Uterus (tissue), 3 donors: ENCODE measurements at regions not wholly inside any gene's neighbourhood (a gene's known extent, or its start where the extent isn't known, plus 50 kb on each side); places are given as distances from the start of the nearest gene placed in this dataset.

ENCODE experiments used
- DNase-seq, 2 donors: peaks; one replicate each; pipeline ENCODE4 v3.0.0-alpha.2; 2019 to 2020
- H3K27ac ChIP-seq, 2 donors: fragments of 200-600 bp; sonication (generic); 1 replicate in 1 of 2; 2 replicates in 1 of 2; pipeline ENCODE4 v1.5.1; 2016 to 2018
- H3K27me3 ChIP-seq, 2 donors: fragments of 200-600 bp; sonication (generic); one replicate each; pipeline ENCODE4 v1.5.1; 2018 to 2019; ENCODE audit warnings: control low read depth in 1 of 2
- H3K36me3 ChIP-seq, 2 donors: fragments of 200-600 bp; sonication (generic); one replicate each; pipeline ENCODE4 v1.5.1; 2019; ENCODE audit warnings: control low read depth in 1 of 2
- H3K4me1 ChIP-seq, 2 donors: fragments of 200-600 bp; sonication (generic); one replicate each; pipeline ENCODE4 v1.5.1; 2018 to 2019; ENCODE audit warnings: control low read depth in 1 of 2
- H3K4me3 ChIP-seq, 2 donors: fragments of 200-600 bp; sonication (generic); 1 replicate in 1 of 2; 2 replicates in 1 of 2; pipeline ENCODE4 v1.5.1; 2018 to 2019; ENCODE audit warnings: mild to moderate bottlenecking in 1 of 2
- H3K9me3 ChIP-seq, 2 donors: fragments of 200-600 bp; sonication (generic); one replicate each; pipeline ENCODE4 v1.5.1; 2019; ENCODE audit warnings: control low read depth in 1 of 2
- CTCF ChIP-seq, 4 experiments: fragments of 200-600 bp in 2 of 4; fragments of 450-650 bp in 2 of 4; sonication (generic) in 2 of 4; IDR thresholded peaks; one replicate each; pipeline ENCODE4 v1.5.1; 2016 to 2019; ENCODE audit warnings: antibody characterized with exemption in 4 of 4, mild to moderate bottlenecking in 2 of 4, moderate library complexity in 1 of 4
- POLR2A ChIP-seq, 2 donors: fragments of 450-650 bp; IDR thresholded peaks; one replicate each; pipeline ENCODE4 v1.6.1; 2016; ENCODE audit warnings: antibody characterized with exemption in 2 of 2, mild to moderate bottlenecking in 1 of 2, moderate library complexity in 1 of 2
- intact Hi-C: fragments of 100-400 bp; cut with DNase I; formaldehyde crosslinking; loops from one replicate; pipeline ENCODE4 v1.15.1; 2023; ENCODE audit warnings: low total_unique reads
- donor health status: DM: yes; HTN: yes; CAD: no.

GRCh38 chr15:39360452-39360851 lies 220.4 kb upstream of the THBS1 start:
- TF ChIP-seq CTCF (IDR thresholded peaks at IDR 0.05) (no peak), POLR2A (IDR thresholded peaks at IDR 0.05) (no peak)
- intact Hi-C loops = no loop called here

GRCh38 chr15:39361497-39361896 lies 219.4 kb upstream of the THBS1 start:
- Histone ChIP-seq H3K36me3 (no peaks in the 10 kb centered on the region), H3K9me3 (no peaks in the 10 kb centered on the region), H3K27me3 (no peaks in the 10 kb centered on the region), H3K4me1 (peaks cover 0 to 5% of the 10 kb centered on the region in 2 donors), H3K4me3 (no peak overlapping the region), H3K27ac (peak overlapping the region in 1 of 2 donors; percentile 91)
- no peak for DNase-seq
- TF ChIP-seq POLR2A (IDR thresholded peaks at IDR 0.05) = no peak
- no peak for TF ChIP-seq CTCF (IDR thresholded peaks at IDR 0.05)
- intact Hi-C loops = no loop called here

More at GRCh38 chr15:39360452-39360851, 220.4 kb upstream of the THBS1 start:
- H3K4me3 ChIP-seq = no peak overlapping the region
- no peaks in the 10 kb centered on the region for H3K27me3 ChIP-seq
- H3K36me3 ChIP-seq = no peaks in the 10 kb centered on the region
- H3K27ac ChIP-seq = peak overlapping the region; percentile 15 to 91
- no peaks in the 10 kb centered on the region for H3K9me3 ChIP-seq
- peaks cover 0 to 5% of the 10 kb centered on the region in 2 donors for H3K4me1 ChIP-seq
- DNase-seq = no peak

- no peaks in the 10 kb centered on the region for H3K27me3 ChIP-seq
- H3K27ac ChIP-seq = peak overlapping the region in 1 of 2 donors; percentile 69
- intact Hi-C loops = no loop called here
- H3K4me1 ChIP-seq = peaks cover 0 to 5% of the 10 kb centered on the region in 2 donors
- H3K36me3 ChIP-seq = no peaks in the 10 kb centered on the region
- TF ChIP-seq POLR2A (IDR thresholded peaks at IDR 0.05) = no peak
- TF ChIP-seq CTCF (IDR thresholded peaks at IDR 0.05) = no peak
- DNase-seq = no peak
- H3K4me3 ChIP-seq = no peak overlapping the region
- no peaks in the 10 kb centered on the region for H3K9me3 ChIP-seq
Observed at GRCh38 chr15:39362821-39363561, 217.9 kb upstream of the THBS1 start.

- no peaks in the 10 kb centered on the region for H3K27me3 ChIP-seq
- TF ChIP-seq CTCF (IDR thresholded peaks at IDR 0.05) (no peak), POLR2A (IDR thresholded peaks at IDR 0.05) (no peak)
- no peak for DNase-seq
- H3K4me3 ChIP-seq = no peak overlapping the region
- H3K36me3 ChIP-seq = no peaks in the 10 kb centered on the region
- H3K4me1 ChIP-seq = peaks cover 0 to 5% of the 10 kb centered on the region in 2 donors
- intact Hi-C loops = no loop called here
- H3K9me3 ChIP-seq = no peaks in the 10 kb centered on the region
- H3K27ac ChIP-seq = peak overlapping the region in 1 of 2 donors; percentile 69
Observed at GRCh38 chr15:39363761-39364586, 216.9 kb upstream of the THBS1 start.

- no peaks in the 10 kb centered on the region for H3K9me3 ChIP-seq
- peak overlapping the region in 1 of 2 donors; percentile 69 for H3K27ac ChIP-seq
- peaks cover 0 to 5% of the 10 kb centered on the region in 2 donors for H3K4me1 ChIP-seq
- H3K27me3 ChIP-seq = no peaks in the 10 kb centered on the region
- intact Hi-C loops = no loop called here
- no peak for TF ChIP-seq POLR2A (IDR thresholded peaks at IDR 0.05)
- no peak for TF ChIP-seq CTCF (IDR thresholded peaks at IDR 0.05)
- no peak for DNase-seq
- H3K36me3 ChIP-seq = no peaks in the 10 kb centered on the region
- H3K4me3 ChIP-seq = no peak overlapping the region
Observed at GRCh38 chr15:39364721-39365120, 216.2 kb upstream of the THBS1 start.
